ENCODE measurements at regions not wholly inside any gene's neighbourhood (a gene's known extent, or its start where the extent isn't known, plus 50 kb on each side); places are given as distances from the start of the nearest gene placed in this dataset.

- no peaks in the 10 kb centered on the region for H3K9me3 ChIP-seq
- H3K36me3 ChIP-seq: no peaks in the 10 kb centered on the region
- H3K27me3 ChIP-seq: no peaks in the 10 kb centered on the region
- no peak overlapping the region for H3K27ac ChIP-seq
- ATAC-seq (no peak), DNase-seq (no peak)
- H3K4me1 ChIP-seq: no peaks in the 10 kb centered on the region
- intact Hi-C loops (cut with DNase I): no loop called here
- no peak for TF ChIP-seq CTCF (IDR thresholded peaks at IDR 0.05)
- no peak overlapping the region for H3K4me3 ChIP-seq
These were observed 157.1 kb upstream of the WSCD1 start for GRCh38 chr17:5913032-5913531.

GRCh38 chr17:5913641-5914040 is 156.5 kb upstream of the WSCD1 start:
- no peaks in the 10 kb centered on the region for H3K4me1 ChIP-seq
- no peaks in the 10 kb centered on the region for H3K27me3 ChIP-seq
- H3K36me3 ChIP-seq: no peaks in the 10 kb centered on the region
- H3K27ac ChIP-seq: no peak overlapping the region
- DNase-seq (no peak), ATAC-seq (no peak)
- intact Hi-C loops (cut with DNase I): no loop called here
- no peaks in the 10 kb centered on the region for H3K9me3 ChIP-seq
- TF ChIP-seq CTCF (IDR thresholded peaks at IDR 0.05): no peak
- no peak overlapping the region for H3K4me3 ChIP-seq

- TF ChIP-seq CTCF (IDR thresholded peaks at IDR 0.05): no peak
- no peaks in the 10 kb centered on the region for H3K36me3 ChIP-seq
- H3K9me3 ChIP-seq: no peaks in the 10 kb centered on the region
- no peaks in the 10 kb centered on the region for H3K4me1 ChIP-seq
- ATAC-seq: no peak
- no peak for DNase-seq
- H3K27me3 ChIP-seq: no peaks in the 10 kb centered on the region
- H3K27ac ChIP-seq: no peak overlapping the region
- intact Hi-C loops (cut with DNase I): no loop called here
- no peak overlapping the region for H3K4me3 ChIP-seq
These were observed 154.8 kb upstream of the WSCD1 start for GRCh38 chr17:5915337-5915736.

- Histone ChIP-seq H3K27ac (no peak overlapping the region), H3K4me1 (no peaks in the 10 kb centered on the region), H3K9me3 (no peaks in the 10 kb centered on the region), H3K36me3 (no peaks in the 10 kb centered on the region), H3K27me3 (no peaks in the 10 kb centered on the region), H3K4me3 (no peak overlapping the region)
- intact Hi-C loops (cut with DNase I): no loop called here
- DNase-seq: no peak
- ATAC-seq: no peak
- TF ChIP-seq CTCF (IDR thresholded peaks at IDR 0.05): no peak
These were observed 151.1 kb upstream of the WSCD1 start for GRCh38 chr17:5919089-5919488.

- no peak overlapping the region for H3K27ac ChIP-seq
- intact Hi-C loops (cut with DNase I): no loop called here
- no peak for TF ChIP-seq CTCF (IDR thresholded peaks at IDR 0.05)
- peak; percentile 39 for ATAC-seq
- no peak overlapping the region for H3K4me3 ChIP-seq
- H3K36me3 ChIP-seq: no peaks in the 10 kb centered on the region
- no peak for DNase-seq
- no peaks in the 10 kb centered on the region for H3K4me1 ChIP-seq
- H3K27me3 ChIP-seq: no peaks in the 10 kb centered on the region
- H3K9me3 ChIP-seq: no peaks in the 10 kb centered on the region
These were observed 148.5 kb upstream of the WSCD1 start for GRCh38 chr17:5921512-5922282.
